IMR-90 (cell line): ENCODE measurements at regions not wholly inside any gene's neighbourhood (a gene's known extent, or its start where the extent isn't known, plus 50 kb on each side); places are given as distances from the start of the nearest gene placed in this dataset.

ENCODE experiments used
- ATAC-seq: fragments of 200-7000 bp; cut with Tn5 transposase; 2 replicates; pipeline ENCODE4 v1.9.1; 2020; ENCODE audit warnings: low read depth, mild to moderate bottlenecking, moderate library complexity
- BruUV-seq: library from RNA; stranded (reverse); fragments of 400-500 nt; replicated peaks from 2 replicates; lab custom pipeline; 2021; lab: Mats Ljungman, UMichigan
- CTCF ChIA-PET: fragments of 300-600 bp; formaldehyde crosslinking; extraction: SDS; loops from one replicate; lab custom pipeline; 2021; ENCODE audit warnings: antibody characterized with exemption; lab: Yijun Ruan, JAX
- POLR2A ChIA-PET: fragments of 300-600 bp; sonication (Branson Sonifier 250); formaldehyde crosslinking; loops from one replicate; lab custom pipeline; 2022; ENCODE audit warnings: antibody characterized with exemption; ENCODE audit not compliant: unreplicated experiment; lab: Charles Lee
- DNase-seq: peaks from one replicate; pipeline ENCODE4 v3.0.0; 2013
- H2AFZ ChIP-seq: replicated peaks from 2 replicates; pipeline ENCODE3; 2013; ENCODE audit warnings: low read length, mild to moderate bottlenecking; ENCODE audit not compliant: poor library complexity
- H2AK5ac ChIP-seq: 2 replicates; pipeline ENCODE4 v1.6.1; 2013; ENCODE audit warnings: low read depth, low read length, inconsistent platforms
- H2AK9ac ChIP-seq: replicated peaks from 2 replicates; pipeline ENCODE3; 2013; ENCODE audit warnings: mild to moderate bottlenecking, low read depth, low read length, moderate library complexity; ENCODE audit not compliant: poor library complexity
- H2BK120ac ChIP-seq: 2 replicates; pipeline ENCODE4 v1.6.1; 2013; ENCODE audit warnings: low read depth, low read length, inconsistent platforms
- H2BK15ac ChIP-seq: 3 replicates; pipeline ENCODE4 v1.6.1; 2013; ENCODE audit warnings: low read depth, low read length, inconsistent platforms
- H2BK20ac ChIP-seq: 2 replicates; pipeline ENCODE4 v1.6.1; 2013; ENCODE audit warnings: low read depth, mild to moderate bottlenecking, inconsistent platforms, low read length, moderate library complexity
- H2BK5ac ChIP-seq: 2 replicates; pipeline ENCODE4 v1.6.1; 2013; ENCODE audit warnings: mild to moderate bottlenecking, low read depth, low read length, inconsistent platforms; ENCODE audit not compliant: poor library complexity, severe bottlenecking
- H3K14ac ChIP-seq: replicated peaks from 2 replicates; pipeline ENCODE4 v1.6.1; 2013; ENCODE audit warnings: low read depth, low read length, inconsistent platforms
- H3K18ac ChIP-seq: 2 replicates; pipeline ENCODE4 v1.6.1; 2013; ENCODE audit warnings: low read depth, low read length, control low read depth
- H3K23ac ChIP-seq: 2 replicates; pipeline ENCODE4 v1.6.1; 2013; ENCODE audit warnings: low read depth, low read length, inconsistent platforms
- H3K27ac ChIP-seq: 2 replicates; pipeline ENCODE4 v1.5.1; 2013; ENCODE audit warnings: mild to moderate bottlenecking, control low read depth, low read length; ENCODE audit not compliant: insufficient read depth
- H3K27me3 ChIP-seq: 2 replicates; pipeline ENCODE4 v1.6.1; 2013; ENCODE audit warnings: low read length; ENCODE audit not compliant: control insufficient read depth, insufficient read depth
- H3K36me3 ChIP-seq: 2 replicates; pipeline ENCODE4 v1.6.1; 2013; ENCODE audit warnings: low read length, mixed read lengths; ENCODE audit not compliant: control insufficient read depth, insufficient read depth
- H3K4ac ChIP-seq: 2 replicates; pipeline ENCODE4 v1.6.1; 2013; ENCODE audit warnings: low read depth, low read length, inconsistent platforms
- H3K4me1 ChIP-seq: 2 replicates; pipeline ENCODE4 v1.6.1; 2013; ENCODE audit warnings: low read length, mixed read lengths; ENCODE audit not compliant: control insufficient read depth, insufficient read depth
- H3K4me2 ChIP-seq: 2 replicates; pipeline ENCODE4 v1.6.1; 2013; ENCODE audit warnings: low read depth, mild to moderate bottlenecking, control low read depth, low read length, moderate library complexity
- H3K4me3 ChIP-seq: 2 replicates; pipeline ENCODE4 v1.5.1; 2013; ENCODE audit warnings: low read depth, mild to moderate bottlenecking, control low read depth, low read length, moderate library complexity; ENCODE audit not compliant: insufficient read depth
- H3K56ac ChIP-seq: 2 replicates; pipeline ENCODE4 v1.6.1; 2013; ENCODE audit warnings: low read length, inconsistent platforms; ENCODE audit not compliant: insufficient read depth; ENCODE audit errors: extremely low read depth
- H3K79me1 ChIP-seq, 2 experiments: 2 replicates each; pipeline ENCODE4 v1.6.1; 2013; ENCODE audit warnings: low read length in 2 of 2, inconsistent platforms in 1 of 2, low read depth in 1 of 2
- H3K9ac ChIP-seq: 2 replicates; pipeline ENCODE4 v1.6.1; 2013; ENCODE audit warnings: low read depth, low read length, control low read depth
- H3K9me1 ChIP-seq: 2 replicates; pipeline ENCODE4 v1.6.1; 2013; ENCODE audit warnings: low read length, inconsistent platforms; ENCODE audit not compliant: insufficient read depth
- H3K9me3 ChIP-seq: 2 replicates; pipeline ENCODE4 v1.6.1; 2013; ENCODE audit warnings: low read length; ENCODE audit not compliant: control insufficient read depth, insufficient read depth
- H4K20me1 ChIP-seq: 2 replicates; pipeline ENCODE4 v1.6.1; 2013; ENCODE audit warnings: low read length, inconsistent platforms; ENCODE audit not compliant: insufficient read depth
- H4K5ac ChIP-seq: 2 replicates; pipeline ENCODE4 v1.6.1; 2013; ENCODE audit warnings: mild to moderate bottlenecking, low read depth, low read length, control low read depth
- H4K8ac ChIP-seq, 2 experiments: 2 replicates each; pipeline ENCODE4 v1.6.1; 2013; ENCODE audit warnings: low read depth in 2 of 2, low read length in 2 of 2, control low read depth in 1 of 2, inconsistent platforms in 1 of 2
- H4K91ac ChIP-seq: 2 replicates; pipeline ENCODE4 v1.6.1; 2013; ENCODE audit warnings: low read depth, low read length, inconsistent platforms; ENCODE audit not compliant: insufficient read depth
- BHLHE40 ChIP-seq: fragments of 150-350 bp; IDR thresholded peaks from 2 replicates; pipeline ENCODE4 v1.6.1; 2016; ENCODE audit warnings: mild to moderate bottlenecking, low read depth, low read length
- CEBPB ChIP-seq: IDR thresholded peaks from 2 replicates; pipeline ENCODE4 v1.6.1; 2012; ENCODE audit warnings: low read depth, low read length, improper control_type of control experiment
- CHD1 ChIP-seq: IDR thresholded peaks from 2 replicates; pipeline ENCODE4 v1.6.1; 2012; ENCODE audit warnings: low read depth, low read length, improper control_type of control experiment
- ELK1 ChIP-seq: fragments of 150-350 bp; IDR thresholded peaks from 2 replicates; pipeline ENCODE4 v1.6.1; 2016; ENCODE audit warnings: low read depth, mild to moderate bottlenecking, low read length, moderate library complexity, borderline replicate concordance
- FOS ChIP-seq: fragments of 150-350 bp; IDR thresholded peaks from 2 replicates; pipeline ENCODE4 v1.6.1; 2016; ENCODE audit warnings: low read depth, low read length
- MAFK ChIP-seq: IDR thresholded peaks from 2 replicates; pipeline ENCODE4 v1.6.1; 2012; ENCODE audit warnings: low read depth, low read length, improper control_type of control experiment
- MAZ ChIP-seq: IDR thresholded peaks from 2 replicates; pipeline ENCODE4 v1.6.1; 2012; ENCODE audit warnings: low read depth, mild to moderate bottlenecking, low read length, improper control_type of control experiment, moderate library complexity, borderline replicate concordance
- MXI1 ChIP-seq: IDR thresholded peaks from 2 replicates; pipeline ENCODE4 v1.6.1; 2012; ENCODE audit warnings: low read depth, mild to moderate bottlenecking, low read length, moderate library complexity, borderline replicate concordance
- NFE2L2 ChIP-seq: fragments of 150-350 bp; IDR thresholded peaks from 2 replicates; pipeline ENCODE4 v1.6.1; 2016; ENCODE audit warnings: low read depth, mild to moderate bottlenecking, low read length
- POLR2A ChIP-seq: IDR thresholded peaks from 2 replicates; pipeline ENCODE4 v1.6.1; 2012; ENCODE audit warnings: mild to moderate bottlenecking, low read depth, low read length
- RAD21 ChIP-seq: IDR thresholded peaks from 2 replicates; pipeline ENCODE4 v1.6.1; 2012; ENCODE audit warnings: low read length, improper control_type of control experiment
- RCOR1 ChIP-seq: IDR thresholded peaks from 2 replicates; pipeline ENCODE4 v1.6.1; 2012; ENCODE audit warnings: mild to moderate bottlenecking, low read length, improper control_type of control experiment; ENCODE audit not compliant: insufficient replicate concordance
- RFX5 ChIP-seq: IDR thresholded peaks from 2 replicates; pipeline ENCODE4 v1.8.0; 2012; ENCODE audit warnings: low read depth, mild to moderate bottlenecking, low read length, moderate library complexity
- SMC3 ChIP-seq: fragments of 150-350 bp; IDR thresholded peaks from 2 replicates; pipeline ENCODE4 v1.6.1; 2016; ENCODE audit warnings: low read depth, mild to moderate bottlenecking, antibody characterized with exemption, low read length, moderate library complexity
- WGBS, 2 experiments: methylation state at CpG; one replicate each; pipeline versions ENCODE4 v1.1.5 to v1.1.7; 2013; ENCODE audit warnings: missing lambda C conversion rate in 2 of 2; ENCODE audit not compliant: insufficient read length in 1 of 2; ENCODE audit errors: extremely low coverage in 2 of 2; 5-methylcytosine and 5-hydroxymethylcytosine counted together
- dilution Hi-C: fragments of 300-500 bp; cut with HindIII; formaldehyde crosslinking; loops from one replicate; pipeline ENCODE4 v1.14.3; 2018; ENCODE audit warnings: low sequenced_read_pairs; ENCODE audit not compliant: unreplicated experiment
- in situ Hi-C: fragments of 300-500 bp; cut with MboI; formaldehyde crosslinking; loops from 3 replicates; pipeline ENCODE4 v1.14.3; 2019; ENCODE audit warnings: low sequenced_read_pairs, inconsistent platforms, mixed read lengths
- intact Hi-C: fragments of 100-400 bp; cut with micrococcal nuclease; formaldehyde crosslinking; loops from 2 replicates; pipeline ENCODE4 v1.10.0; 2022
- TF ChIP-seq, protein P1 (sequence below): fragments of 150-350 bp; IDR thresholded peaks from 2 replicates; pipeline ENCODE4 v1.6.1; 2017; ENCODE audit warnings: mild to moderate bottlenecking, antibody characterized with exemption, low read length, low read depth
- TF ChIP-seq, protein P2 (sequence below): conservative IDR thresholded peaks from 2 replicates; pipeline ENCODE4 v1.5.1; 2012; ENCODE audit warnings: mild to moderate bottlenecking, low read depth, low read length, improper control_type of control experiment

GRCh38 chr1:239067058-239067457 lies 319.3 kb upstream of the CHRM3 start:
- no CpG with 5 or more reads among the region's 1 CpG for WGBS, 2 experiments
- Histone ChIP-seq H2BK15ac (no peak overlapping the region), H3K9me1 (no peaks in the 10 kb centered on the region), H3K18ac (no peak overlapping the region), H4K91ac (no peak overlapping the region), H3K23ac (no peak overlapping the region), H2AFZ (no peak overlapping the region), H4K5ac (no peak overlapping the region), H3K14ac (no peak overlapping the region), H2BK20ac (no peak overlapping the region), H3K4ac (no peak overlapping the region), H3K9me3 (peaks cover 7% of the 10 kb centered on the region), H3K4me2 (no peak overlapping the region), H3K27me3 (no peaks in the 10 kb centered on the region), H3K4me3 (no peak overlapping the region), H2AK9ac (no peak overlapping the region), H3K36me3 (no peaks in the 10 kb centered on the region), H2BK120ac (no peak overlapping the region), H3K56ac (no peak overlapping the region), H4K8ac (no peak overlapping the region), H4K20me1 (no peaks in the 10 kb centered on the region), H3K9ac (no peak overlapping the region), H3K4me1 (no peaks in the 10 kb centered on the region), H3K27ac (no peak overlapping the region), H2BK5ac (no peak overlapping the region), H2AK5ac (no peak overlapping the region), H3K79me1 (no peaks in the 10 kb centered on the region)
- CTCF ChIA-PET = no interaction called here
- intact Hi-C loops = no loop called here
- TF ChIP-seq CHD1 (no peak), SMC3 (no peak), MAZ (no peak), ELK1 (no peak), BHLHE40 (no peak), MAFK (no peak), RCOR1 (no peak), CEBPB (no peak), RFX5 (no peak), FOS (no peak), NFE2L2 (no peak), POLR2A (no peak), RAD21 (no peak), MXI1 (no peak)
- TF ChIP-seq, protein P1, sequence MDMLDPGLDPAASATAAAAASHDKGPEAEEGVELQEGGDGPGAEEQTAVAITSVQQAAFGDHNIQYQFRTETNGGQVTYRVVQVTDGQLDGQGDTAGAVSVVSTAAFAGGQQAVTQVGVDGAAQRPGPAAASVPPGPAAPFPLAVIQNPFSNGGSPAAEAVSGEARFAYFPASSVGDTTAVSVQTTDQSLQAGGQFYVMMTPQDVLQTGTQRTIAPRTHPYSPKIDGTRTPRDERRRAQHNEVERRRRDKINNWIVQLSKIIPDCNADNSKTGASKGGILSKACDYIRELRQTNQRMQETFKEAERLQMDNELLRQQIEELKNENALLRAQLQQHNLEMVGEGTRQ = no peak
- TF ChIP-seq, protein P2, sequence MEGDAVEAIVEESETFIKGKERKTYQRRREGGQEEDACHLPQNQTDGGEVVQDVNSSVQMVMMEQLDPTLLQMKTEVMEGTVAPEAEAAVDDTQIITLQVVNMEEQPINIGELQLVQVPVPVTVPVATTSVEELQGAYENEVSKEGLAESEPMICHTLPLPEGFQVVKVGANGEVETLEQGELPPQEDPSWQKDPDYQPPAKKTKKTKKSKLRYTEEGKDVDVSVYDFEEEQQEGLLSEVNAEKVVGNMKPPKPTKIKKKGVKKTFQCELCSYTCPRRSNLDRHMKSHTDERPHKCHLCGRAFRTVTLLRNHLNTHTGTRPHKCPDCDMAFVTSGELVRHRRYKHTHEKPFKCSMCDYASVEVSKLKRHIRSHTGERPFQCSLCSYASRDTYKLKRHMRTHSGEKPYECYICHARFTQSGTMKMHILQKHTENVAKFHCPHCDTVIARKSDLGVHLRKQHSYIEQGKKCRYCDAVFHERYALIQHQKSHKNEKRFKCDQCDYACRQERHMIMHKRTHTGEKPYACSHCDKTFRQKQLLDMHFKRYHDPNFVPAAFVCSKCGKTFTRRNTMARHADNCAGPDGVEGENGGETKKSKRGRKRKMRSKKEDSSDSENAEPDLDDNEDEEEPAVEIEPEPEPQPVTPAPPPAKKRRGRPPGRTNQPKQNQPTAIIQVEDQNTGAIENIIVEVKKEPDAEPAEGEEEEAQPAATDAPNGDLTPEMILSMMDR = no peak
- DNase-seq (no peak), ATAC-seq (no peak)
- in situ Hi-C loops = no loop called here
- BruUV-seq = no TSS peak
- dilution Hi-C loops = no loop called here
- POLR2A ChIA-PET = no interaction called here
